PC-9 (cell line): ENCODE measurements at regions not wholly inside any gene's neighbourhood (a gene's known extent, or its start where the extent isn't known, plus 50 kb on each side); places are given as distances from the start of the nearest gene placed in this dataset.

Source experiments
- BruUV-seq: library from RNA; stranded (reverse); fragments of 400-500 nt; replicated peaks from 2 replicates; lab custom pipeline; 2021; lab: Mats Ljungman, UMichigan
- CTCF ChIA-PET: fragments of 300-600 bp; sonication (Branson Sonifier 250); formaldehyde crosslinking; loops from one replicate; lab custom pipeline; 2022; ENCODE audit warnings: antibody characterized with exemption; lab: Charles Lee
- POLR2A ChIA-PET: fragments of 300-600 bp; sonication (Branson Sonifier 250); formaldehyde crosslinking; loops from one replicate; lab custom pipeline; 2022; ENCODE audit warnings: antibody characterized with exemption; ENCODE audit not compliant: unreplicated experiment; lab: Charles Lee
- DNase-seq, 2 experiments: peaks; one replicate each; pipeline versions ENCODE4 v3.0.0 to v3.0.0-alpha.2; 2015 to 2022; ENCODE audit warnings: mixed read lengths in 1 of 2
- H2AFZ ChIP-seq: fragments of 200-600 bp; sonication (generic); 2 replicates; pipeline ENCODE4 v1.8.1; 2017; ENCODE audit warnings: antibody characterized with exemption
- H3F3A ChIP-seq: fragments of 200-600 bp; sonication (generic); 2 replicates; pipeline ENCODE4 v1.8.1; 2017; ENCODE audit warnings: antibody characterized with exemption, mild to moderate bottlenecking, low read depth; ENCODE audit not compliant: insufficient read depth
- H3K27ac ChIP-seq: fragments of 200-600 bp; sonication (generic); 2 replicates; pipeline ENCODE4 v1.6.1; 2016; ENCODE audit warnings: mixed run types
- H3K27me3 ChIP-seq: fragments of 200-600 bp; sonication (generic); 2 replicates; pipeline ENCODE4 v1.6.1; 2016; ENCODE audit warnings: low read depth, mixed run types; ENCODE audit not compliant: insufficient read depth
- H3K36me3 ChIP-seq: fragments of 200-600 bp; sonication (generic); 2 replicates; pipeline ENCODE4 v1.6.1; 2016; ENCODE audit warnings: low read depth, mixed run types
- H3K4me1 ChIP-seq: fragments of 200-600 bp; sonication (generic); replicated peaks from 2 replicates; pipeline ENCODE4 v1.6.1; 2016; ENCODE audit warnings: mixed run types; ENCODE audit not compliant: insufficient read depth
- H3K4me2 ChIP-seq: fragments of 200-600 bp; sonication (generic); 2 replicates; pipeline ENCODE4 v1.6.1; 2017; ENCODE audit warnings: mixed run types
- H3K4me3 ChIP-seq: fragments of 200-600 bp; sonication (generic); 2 replicates; pipeline ENCODE4 v1.6.1; 2016; ENCODE audit warnings: mixed run types
- H3K79me2 ChIP-seq: fragments of 200-600 bp; sonication (generic); 2 replicates; pipeline ENCODE4 v1.6.1; 2017; ENCODE audit warnings: low read depth, mixed run types
- H3K9me2 ChIP-seq: fragments of 200-600 bp; sonication (generic); 2 replicates; pipeline ENCODE4 v1.8.1; 2017; ENCODE audit warnings: mild to moderate bottlenecking; ENCODE audit not compliant: insufficient read depth
- H3K9me3 ChIP-seq: fragments of 200-600 bp; sonication (generic); 2 replicates; pipeline ENCODE4 v1.8.1; 2016; ENCODE audit warnings: low read depth; ENCODE audit not compliant: insufficient read depth
- H4K20me1 ChIP-seq: fragments of 200-600 bp; sonication (generic); 2 replicates; pipeline ENCODE4 v1.8.1; 2017; ENCODE audit not compliant: insufficient read depth
- CTCF ChIP-seq: fragments of 200-600 bp; sonication (generic); conservative IDR thresholded peaks from 2 replicates; pipeline ENCODE4 v1.6.1; 2017; ENCODE audit warnings: mixed run types, antibody characterized with exemption, mild to moderate bottlenecking, moderate library complexity
- EZH2 ChIP-seq: fragments of 200-600 bp; sonication (generic); IDR thresholded peaks from 2 replicates; pipeline ENCODE4 v1.8.0; 2017; ENCODE audit warnings: antibody characterized with exemption, low read depth
- intact Hi-C: fragments of 100-400 bp; cut with micrococcal nuclease; formaldehyde crosslinking; loops from one replicate; pipeline ENCODE4 v1.10.0; 2022; ENCODE audit not compliant: unreplicated experiment

GRCh38 chr3:70568626-70569025 lies 256.2 kb upstream of the MDFIC2 start:
- POLR2A ChIA-PET = no interaction called here
- intact Hi-C loops = no loop called here
- Histone ChIP-seq H2AFZ (no peak overlapping the region), H3K27me3 (no peaks in the 10 kb centered on the region), H3K36me3 (no peaks in the 10 kb centered on the region), H4K20me1 (no peaks in the 10 kb centered on the region), H3F3A (no peaks in the 10 kb centered on the region), H3K4me3 (no peak overlapping the region), H3K9me3 (no peaks in the 10 kb centered on the region), H3K9me2 (no peaks in the 10 kb centered on the region), H3K4me2 (no peak overlapping the region), H3K27ac (no peak overlapping the region), H3K79me2 (no peaks in the 10 kb centered on the region), H3K4me1 (no peaks in the 10 kb centered on the region)
- no peak for TF ChIP-seq EZH2
- TF ChIP-seq CTCF = no peak
- CTCF ChIA-PET = no interaction called here
- DNase-seq = no peak
- no TSS peak for BruUV-seq

GRCh38 chr3:70565861-70566260 lies 253.4 kb upstream of the MDFIC2 start:
- TF ChIP-seq CTCF (no peak), EZH2 (no peak)
- Histone ChIP-seq H3F3A (no peaks in the 10 kb centered on the region), H3K4me2 (no peak overlapping the region), H4K20me1 (no peaks in the 10 kb centered on the region), H3K36me3 (no peaks in the 10 kb centered on the region), H3K79me2 (no peaks in the 10 kb centered on the region), H3K27me3 (no peaks in the 10 kb centered on the region), H3K9me2 (no peaks in the 10 kb centered on the region), H3K9me3 (no peaks in the 10 kb centered on the region), H3K27ac (no peak overlapping the region), H3K4me1 (no peaks in the 10 kb centered on the region), H2AFZ (no peak overlapping the region), H3K4me3 (no peak overlapping the region)
- ChIA-PET CTCF (no interaction called here), POLR2A (no interaction called here)
- no TSS peak for BruUV-seq
- no peak for DNase-seq
- intact Hi-C loops = no loop called here

GRCh38 chr3:70564552-70564951 lies 252.1 kb upstream of the MDFIC2 start:
- H3K27ac ChIP-seq = no peak overlapping the region
- no TSS peak for BruUV-seq
- H3K79me2 ChIP-seq = no peaks in the 10 kb centered on the region
- no peak overlapping the region for H3K4me3 ChIP-seq
- no peaks in the 10 kb centered on the region for H3F3A ChIP-seq
- POLR2A ChIA-PET = no interaction called here
- H3K4me1 ChIP-seq = no peaks in the 10 kb centered on the region
- no peak overlapping the region for H3K4me2 ChIP-seq
- no peaks in the 10 kb centered on the region for H3K27me3 ChIP-seq
- CTCF ChIA-PET = no interaction called here
- no peak for TF ChIP-seq EZH2
- TF ChIP-seq CTCF = no peak
- no peaks in the 10 kb centered on the region for H4K20me1 ChIP-seq
- H3K9me3 ChIP-seq = no peaks in the 10 kb centered on the region
- no peaks in the 10 kb centered on the region for H3K36me3 ChIP-seq
- no peaks in the 10 kb centered on the region for H3K9me2 ChIP-seq
- intact Hi-C loops = no loop called here
- H2AFZ ChIP-seq = no peak overlapping the region
- no peak for DNase-seq
